GM19025 (cell line): ENCODE measurements at regions not wholly inside any gene's neighbourhood (a gene's known extent, or its start where the extent isn't known, plus 50 kb on each side); places are given as distances from the start of the nearest gene placed in this dataset.
"Not testable (repeated sequence)": the region's sequence is repeated elsewhere in the genome, so short reads cannot be mapped to it uniquely, and the experiment has no call there.

ENCODE experiments used
- ATAC-seq: cut with Tn5 transposase; IDR thresholded peaks from one replicate; pipeline ENCODE4 v1.9.1; 2021; ENCODE audit warnings: mild to moderate bottlenecking, low read depth, moderate library complexity; ENCODE audit not compliant: unreplicated experiment

DNA sequence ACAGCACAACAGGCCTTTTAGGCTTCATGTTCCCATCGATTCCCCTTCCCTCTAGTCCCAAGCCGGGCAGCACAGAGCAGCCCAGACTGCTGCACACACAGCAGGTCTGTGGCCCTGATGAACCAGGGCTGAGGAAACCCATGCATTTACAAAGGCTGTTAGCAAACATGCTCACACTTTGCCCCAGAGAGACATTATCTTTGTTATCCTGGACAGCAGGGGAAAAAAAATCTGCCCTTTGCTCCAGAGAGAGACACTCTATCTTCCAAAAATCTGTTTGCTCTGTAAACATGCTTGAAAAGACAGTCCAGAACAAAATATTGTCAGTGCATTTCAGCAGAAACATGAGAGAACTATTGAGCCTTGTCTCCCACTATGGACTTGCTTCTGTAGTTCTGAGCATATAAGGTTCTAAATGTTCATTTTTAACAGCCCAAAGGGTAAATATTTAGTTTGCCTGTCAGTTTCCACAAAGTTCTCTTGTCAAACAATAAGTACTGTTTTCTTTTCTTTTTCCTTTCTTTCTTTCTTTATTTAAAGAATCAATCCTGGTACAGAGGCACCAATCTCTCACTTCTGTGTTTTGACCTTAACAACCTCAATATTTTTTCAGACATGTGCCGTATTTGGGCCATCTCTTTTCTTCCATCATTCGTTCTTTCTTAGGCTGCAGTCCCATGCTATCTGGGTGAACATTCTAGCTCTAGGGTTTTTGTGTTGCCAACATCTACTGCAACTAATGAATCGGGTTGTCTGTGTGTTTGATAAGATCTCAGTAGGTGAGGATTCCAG, 468.0 kb downstream of the EPM2A start:
- ATAC-seq: no peak

DNA sequence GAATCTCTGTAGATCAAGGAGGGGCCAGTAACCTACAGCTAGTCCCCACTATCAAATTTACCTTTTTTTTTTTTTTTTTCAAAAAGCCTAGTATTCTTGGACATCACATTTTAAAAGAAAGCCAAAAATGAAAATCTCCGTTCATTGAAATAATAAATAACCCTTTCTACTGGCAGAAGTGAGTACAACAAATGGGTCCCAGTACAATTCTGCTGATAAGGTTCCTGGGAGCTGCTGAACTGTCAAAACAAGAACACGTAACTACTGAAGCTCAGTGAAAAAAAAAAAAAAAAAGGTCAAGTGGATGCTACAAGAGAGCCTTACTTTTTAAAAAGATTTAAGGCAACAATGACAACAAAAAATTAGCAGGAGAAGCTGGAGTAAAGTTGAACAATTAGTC, 464.9 kb downstream of the EPM2A start:
- ATAC-seq: no peak

DNA sequence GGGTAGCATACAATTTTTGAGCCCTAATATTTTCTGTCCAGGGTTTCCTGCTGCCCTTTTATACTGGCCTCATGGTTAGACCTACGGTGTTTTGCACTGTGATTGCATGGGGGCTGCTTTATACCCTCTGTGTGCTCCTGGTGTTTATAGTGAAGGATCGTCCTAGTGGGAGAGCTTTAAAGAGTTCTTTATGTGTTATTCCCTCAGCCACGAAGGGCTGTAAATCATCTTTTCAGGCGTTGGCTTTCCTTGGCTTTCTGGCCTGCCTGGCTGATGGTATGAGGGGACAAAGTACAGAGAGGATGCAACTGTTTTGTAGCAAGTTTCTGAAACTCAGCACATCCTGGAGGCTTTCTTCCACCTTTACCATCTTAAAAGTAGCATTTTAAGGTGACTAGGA, 464.3 kb downstream of the EPM2A start:
- no peak for ATAC-seq

DNA sequence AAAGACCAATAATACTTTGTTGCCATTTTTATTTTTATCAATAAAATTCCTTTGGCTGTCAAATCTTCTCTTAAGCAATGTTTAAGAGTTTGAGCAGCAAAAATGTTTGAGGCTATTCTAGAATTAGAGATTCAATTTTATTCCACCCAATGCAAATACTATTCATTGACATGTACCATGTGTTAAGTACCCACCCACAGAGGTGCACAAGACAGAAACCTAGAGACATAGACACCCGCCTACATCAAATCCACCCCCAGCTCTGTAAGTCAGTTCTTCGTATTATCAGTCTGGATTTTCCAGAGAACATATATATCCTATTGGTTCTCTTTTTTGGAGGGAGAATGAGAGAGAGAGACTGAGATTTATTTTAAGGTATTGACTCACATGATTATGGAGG, 463.7 kb downstream of the EPM2A start:
- no peak for ATAC-seq

DNA sequence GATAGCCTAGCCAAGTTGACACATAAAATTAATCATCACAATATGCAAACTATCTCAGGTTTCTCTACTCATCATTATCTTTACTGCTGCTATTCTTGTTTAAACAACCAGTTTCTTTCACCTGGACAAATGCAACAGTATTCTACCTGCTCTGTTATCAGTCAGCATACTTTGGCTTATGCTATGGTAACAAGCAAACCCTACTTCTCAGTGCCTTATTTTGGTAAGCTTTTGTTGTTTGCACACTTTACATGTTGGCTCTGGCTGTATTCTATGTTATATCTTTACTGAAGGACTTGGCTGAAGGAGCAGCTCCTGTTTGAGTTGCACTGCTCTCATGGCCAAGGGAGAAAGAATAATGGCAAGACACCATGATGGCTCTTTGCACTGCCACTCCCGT, 463.1 kb downstream of the EPM2A start:
- ATAC-seq: no peak

DNA sequence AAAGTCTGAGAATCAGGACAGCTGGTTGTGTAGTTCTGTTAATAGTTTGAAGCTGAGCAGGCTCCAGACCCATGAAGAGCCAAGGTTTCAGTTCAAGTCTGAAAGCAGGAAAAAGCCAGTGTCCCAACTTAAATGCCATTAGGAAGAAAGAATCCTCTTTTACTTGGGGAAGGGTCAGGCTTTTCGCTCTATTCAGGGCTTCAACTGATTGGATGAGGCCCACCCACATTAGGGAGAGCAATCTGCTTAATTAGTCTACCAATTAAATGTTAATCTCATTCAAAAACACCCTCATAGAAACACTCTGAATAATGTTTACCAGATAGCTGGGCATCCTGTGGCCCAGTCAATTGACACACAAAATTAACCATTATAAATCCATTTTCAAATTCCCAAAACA, 462.2 kb downstream of the EPM2A start:
- no peak for ATAC-seq

DNA sequence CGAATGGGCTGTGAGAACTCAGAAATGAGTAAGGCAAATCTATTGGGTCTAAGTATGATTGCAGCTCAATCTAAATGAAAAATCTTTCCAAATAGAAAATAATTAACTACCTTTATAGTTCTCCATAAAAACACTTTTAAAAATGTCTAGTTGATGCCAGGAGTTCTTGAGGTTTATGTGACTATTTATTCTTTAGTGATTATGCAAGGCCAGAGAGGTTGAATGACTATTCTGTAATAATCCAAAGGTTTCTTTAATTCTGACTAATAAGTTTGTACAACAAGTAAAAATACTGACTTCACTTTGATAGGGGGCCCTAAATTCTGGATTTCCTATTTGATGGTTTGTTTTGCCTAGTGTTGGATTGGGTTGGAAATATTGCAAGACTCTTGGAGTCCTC, 461.2 kb downstream of the EPM2A start:
- no peak for ATAC-seq

DNA sequence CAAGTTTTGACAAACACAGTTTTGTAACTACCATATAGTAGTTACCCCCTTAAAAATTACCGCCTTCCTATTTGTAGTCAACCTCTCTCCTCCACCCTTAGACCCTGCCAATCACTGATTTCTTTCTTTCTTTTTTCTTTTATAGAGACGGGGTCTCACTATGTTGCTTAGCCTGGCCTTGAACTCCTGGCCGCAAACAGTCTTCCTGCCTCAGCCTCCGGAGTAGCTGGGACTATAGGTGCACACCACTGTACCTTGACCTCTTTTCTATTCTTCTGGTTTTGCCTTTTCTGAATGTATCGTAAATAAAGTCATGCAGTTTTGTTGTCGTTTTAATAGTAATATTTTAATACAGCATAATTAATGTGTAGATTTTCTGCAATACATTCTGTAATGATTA, 460.3 kb downstream of the EPM2A start:
- no peak for ATAC-seq

DNA sequence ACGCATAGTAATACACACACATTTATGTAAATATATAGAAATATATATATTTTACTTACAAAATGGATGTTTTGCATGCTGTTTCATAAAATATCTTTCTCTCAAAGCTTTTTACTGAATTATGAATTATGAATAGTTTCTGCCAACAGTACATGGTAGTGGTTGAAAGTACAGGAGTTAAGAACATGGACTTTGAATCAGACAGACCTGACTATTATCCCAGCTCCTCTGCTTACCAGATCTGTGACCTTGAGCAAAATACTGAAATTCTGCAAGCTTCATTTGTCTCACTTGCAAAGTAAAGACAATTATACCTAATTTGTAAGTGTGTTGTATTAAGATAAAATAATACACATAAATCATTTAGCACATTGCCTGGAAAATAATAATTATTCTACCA, 459.5 kb downstream of the EPM2A start:
- no peak for ATAC-seq

DNA sequence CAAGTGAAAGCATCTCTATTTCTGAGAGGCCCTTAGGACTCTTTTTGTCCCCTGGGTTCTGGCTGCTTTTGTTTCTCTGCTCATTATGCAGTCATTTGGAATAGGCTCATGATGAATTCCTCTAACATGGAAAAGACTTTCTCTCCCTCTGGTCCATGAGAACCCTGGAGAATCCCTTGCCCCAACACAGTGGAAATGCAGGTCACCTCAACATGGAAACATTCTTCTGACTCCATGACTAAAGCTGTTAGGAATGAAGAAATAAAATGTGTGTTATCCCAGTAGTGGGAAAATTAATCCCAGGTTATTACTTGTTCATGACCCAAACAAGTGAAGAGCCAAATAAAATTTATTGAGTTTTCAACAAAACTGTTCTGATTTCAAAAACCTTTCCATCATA, 458.6 kb downstream of the EPM2A start:
- ATAC-seq: no peak

DNA sequence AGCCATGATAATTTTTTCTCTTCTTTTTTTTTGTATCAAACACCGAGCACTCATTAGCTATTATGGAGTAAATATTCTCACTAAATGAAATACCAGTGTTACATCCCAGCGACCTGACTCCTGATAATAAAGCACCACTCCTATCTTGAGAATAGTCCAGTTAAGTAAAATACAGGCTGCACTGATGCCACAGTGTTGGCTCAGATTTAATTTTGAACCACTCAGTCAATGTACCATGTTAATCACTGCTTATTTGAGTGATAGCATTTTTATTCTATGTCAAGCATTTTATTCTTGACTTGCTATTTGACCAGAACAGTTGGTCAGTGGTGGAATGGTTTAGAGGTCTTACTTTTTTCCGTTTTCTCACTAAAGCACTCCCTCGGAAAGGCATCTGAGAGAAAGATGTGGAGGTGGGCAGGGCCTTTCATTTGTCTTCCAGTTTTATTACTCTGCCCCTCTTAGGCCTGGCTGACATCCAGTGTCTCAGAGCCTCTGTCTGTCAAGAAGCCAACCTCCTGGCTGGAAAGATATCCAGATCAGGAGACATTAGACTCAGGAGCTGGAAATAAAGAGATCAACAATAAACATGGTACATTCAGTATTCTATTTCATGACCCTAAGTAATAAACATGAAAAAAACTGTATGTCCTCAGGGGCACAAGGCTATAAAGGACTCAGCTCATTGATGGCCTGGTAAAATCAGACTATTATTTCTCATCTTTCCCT, 457.8 kb downstream of the EPM2A start:
- no peak for ATAC-seq

DNA sequence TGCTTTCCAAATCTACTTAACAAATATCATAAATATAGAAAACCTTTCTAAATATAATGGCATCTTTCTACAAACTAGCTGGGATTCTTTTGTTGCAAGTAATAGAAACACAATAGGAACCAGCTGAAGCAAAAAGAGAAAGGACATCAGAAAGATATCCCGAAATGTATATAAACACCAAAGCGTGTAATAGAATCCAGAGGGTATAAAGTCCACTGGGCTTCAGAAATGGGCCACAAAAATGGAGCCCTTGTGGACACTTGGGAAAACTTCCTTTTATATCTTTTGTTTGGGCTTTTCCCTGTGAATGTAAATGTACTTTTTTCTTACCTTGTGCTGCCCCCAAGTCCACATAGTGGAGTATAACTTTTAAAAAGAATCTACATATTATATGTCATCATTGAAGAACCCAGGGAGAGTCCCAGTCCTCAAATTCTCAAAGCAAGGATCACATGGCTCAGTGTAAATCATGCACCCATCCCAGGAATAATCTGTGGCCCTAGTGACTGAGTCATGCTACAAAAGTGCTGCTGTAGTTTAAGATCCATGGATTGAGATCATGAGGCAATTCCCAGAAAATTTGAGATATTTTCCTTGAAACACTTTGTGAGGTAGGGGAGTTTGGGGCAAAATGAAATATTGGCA, 457.0 kb downstream of the EPM2A start:
- no peak for ATAC-seq

DNA sequence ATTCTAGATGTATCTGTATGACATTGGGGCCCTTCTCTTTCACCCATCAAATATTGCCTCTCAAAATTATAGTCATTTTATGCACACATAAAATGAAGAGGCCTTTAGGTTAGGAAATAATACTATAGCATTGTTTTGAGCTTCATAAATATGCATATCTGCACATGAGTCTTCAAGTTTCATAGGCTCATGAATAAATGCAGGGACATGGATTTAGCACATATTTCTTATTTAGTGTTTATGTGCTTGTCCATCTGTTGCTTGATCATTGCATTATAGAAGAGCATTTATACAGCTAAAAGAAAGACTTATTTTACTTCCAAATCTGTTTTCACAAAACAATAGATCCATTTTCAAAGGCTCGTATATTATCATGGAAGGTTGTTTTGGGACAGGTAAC, 455.8 kb downstream of the EPM2A start:
- no peak for ATAC-seq

DNA sequence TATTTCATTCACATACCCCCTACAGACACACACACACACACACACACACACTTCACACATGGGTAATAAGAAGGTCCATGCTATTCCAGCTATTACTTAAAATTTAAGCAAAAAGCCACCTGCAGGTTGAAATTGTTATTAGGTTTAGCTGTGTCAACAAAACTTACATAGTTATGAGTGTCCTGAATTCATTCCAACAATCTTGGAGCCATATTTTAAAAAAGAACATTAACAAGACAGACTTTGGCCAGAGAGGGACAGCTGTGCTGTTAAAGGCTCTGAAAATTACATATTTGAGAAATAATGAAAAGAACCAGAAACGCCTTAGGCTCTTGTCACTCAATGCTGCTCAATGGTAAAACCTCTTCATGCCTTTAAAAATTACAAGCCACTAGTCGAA, 455.3 kb downstream of the EPM2A start:
- ATAC-seq: no peak

DNA sequence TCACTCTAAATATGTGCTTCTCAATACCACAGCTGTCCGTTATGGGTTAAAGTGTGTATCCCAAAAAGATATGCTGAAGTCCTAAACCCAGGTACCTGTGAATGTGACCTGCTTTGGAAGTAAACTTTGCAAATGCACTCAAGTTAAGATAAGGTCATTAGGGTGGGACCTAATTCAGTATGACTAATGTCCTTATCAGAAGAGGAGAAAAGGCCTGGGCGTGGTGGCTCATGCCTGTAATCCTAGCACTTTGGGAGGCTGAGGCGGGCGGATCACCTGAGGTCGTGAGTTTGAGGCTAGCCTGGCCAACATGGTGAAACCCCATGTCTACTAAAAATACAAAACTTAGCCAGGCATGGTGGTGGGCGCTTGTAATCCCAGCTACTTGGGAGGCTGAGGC, 452.1 kb downstream of the EPM2A start:
- not testable (repeated sequence) for ATAC-seq

DNA sequence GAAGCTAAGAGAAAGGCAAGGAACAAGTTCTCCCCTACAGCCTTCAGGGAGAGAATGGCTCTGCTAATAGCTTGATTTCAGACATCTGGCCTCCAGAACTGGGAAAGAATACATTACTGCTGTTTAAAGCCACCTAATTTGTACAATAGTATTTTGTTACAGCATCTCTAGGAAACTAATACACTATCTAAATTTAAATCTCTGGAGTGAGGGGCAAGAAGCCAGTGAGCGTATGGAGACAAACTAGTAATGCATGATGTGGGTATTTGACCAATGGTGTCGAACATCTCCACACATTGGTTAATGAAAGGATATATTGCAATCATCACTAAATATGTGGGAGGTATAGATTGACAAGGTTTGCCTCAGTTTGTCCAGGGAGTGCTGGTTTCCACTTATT, 451.5 kb downstream of the EPM2A start:
- ATAC-seq: no peak

DNA sequence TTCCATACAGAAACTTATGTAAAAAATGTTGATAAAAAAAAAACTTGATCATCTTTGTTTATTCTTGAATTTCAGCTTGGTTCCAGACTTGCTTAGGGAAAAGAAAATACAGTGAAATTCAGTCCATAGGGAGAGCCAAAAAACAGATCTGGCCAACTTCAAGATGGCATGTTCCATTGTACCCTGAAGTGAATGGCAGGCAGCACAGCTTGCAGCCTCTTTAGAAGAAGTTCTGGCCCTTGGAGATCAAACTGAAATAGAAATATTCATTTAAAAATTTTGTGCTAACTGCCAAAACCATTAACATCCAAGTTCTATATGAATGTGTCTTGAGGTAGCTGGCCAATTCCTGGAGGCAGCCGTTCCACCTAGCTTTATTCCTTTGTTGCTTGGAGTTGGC, 448.4 kb downstream of the EPM2A start:
- ATAC-seq: no peak

DNA sequence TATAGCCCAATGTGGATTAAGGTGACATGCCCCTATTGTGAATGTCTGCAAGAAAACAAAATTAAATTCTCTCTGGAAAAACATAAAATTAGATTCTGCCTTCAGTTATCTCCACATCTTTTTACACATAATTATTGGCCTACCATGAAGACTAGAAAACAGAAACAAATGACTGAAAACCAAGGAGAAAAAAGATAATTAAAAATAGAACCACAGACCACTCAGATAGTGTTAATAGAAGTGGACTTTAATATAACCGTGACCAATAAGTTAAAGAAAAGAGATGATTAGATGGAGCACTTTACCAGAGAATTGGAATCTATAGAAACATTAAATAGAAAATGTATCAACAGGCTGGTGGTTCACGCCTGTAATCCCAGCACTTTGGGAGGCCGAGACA, 445.7 kb downstream of the EPM2A start:
- no peak for ATAC-seq

DNA sequence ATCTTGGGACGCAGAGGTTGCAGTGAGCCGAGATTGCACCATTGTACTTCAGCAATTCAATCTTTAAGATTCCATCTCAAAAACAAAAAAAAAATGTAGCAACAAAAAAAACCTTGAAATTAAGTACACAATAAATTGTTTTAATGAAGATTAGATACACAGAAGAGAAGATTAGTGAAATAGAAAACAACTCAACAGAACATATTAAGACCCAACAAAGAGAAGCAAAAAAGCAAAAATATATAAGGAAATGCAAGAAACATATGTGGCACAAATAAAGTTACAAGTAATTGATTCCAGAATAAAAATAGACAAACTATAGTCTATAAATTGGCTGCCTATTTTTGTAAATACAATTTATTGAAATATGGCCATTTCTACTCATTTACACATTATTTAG, 445.2 kb downstream of the EPM2A start:
- ATAC-seq: no peak

DNA sequence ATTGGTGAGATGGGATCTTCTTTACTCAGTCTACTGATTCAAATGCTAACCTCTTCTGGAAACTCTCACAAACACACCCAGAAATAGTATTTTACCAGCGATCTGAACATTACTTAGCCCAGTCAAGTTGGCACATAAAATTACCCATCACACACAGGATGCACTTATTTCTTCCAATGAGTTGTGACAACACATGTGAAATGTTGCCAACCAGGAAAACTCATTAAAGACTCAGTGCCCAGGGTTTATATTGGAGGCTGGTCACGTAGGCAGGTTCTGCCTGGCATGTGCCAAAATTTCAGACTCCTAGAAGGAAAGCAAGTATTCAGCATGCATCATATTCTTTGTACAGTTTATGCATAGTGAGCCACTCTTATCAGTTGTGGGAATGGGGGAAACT, 443.3 kb downstream of the EPM2A start:
- ATAC-seq: no peak

DNA sequence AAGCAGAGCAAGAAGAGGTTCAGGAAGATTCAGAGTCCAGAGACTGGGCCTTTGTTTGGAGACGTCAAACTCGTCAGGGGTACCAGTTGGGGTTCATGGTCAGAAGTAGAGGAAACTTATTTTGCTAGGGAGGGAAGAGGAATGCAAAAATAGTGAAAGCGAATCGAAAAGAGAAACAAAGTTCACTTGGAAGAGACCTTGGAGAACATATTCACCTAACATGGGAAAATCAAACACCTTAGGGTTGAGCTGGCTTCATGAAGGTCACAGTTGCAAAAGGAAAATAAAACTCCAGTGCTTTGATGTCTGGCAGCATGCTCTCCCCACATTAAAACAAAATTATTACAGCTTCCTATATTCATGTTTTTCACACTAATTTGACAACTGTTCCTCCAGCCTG, 440.4 kb downstream of the EPM2A start:
- no peak for ATAC-seq

DNA sequence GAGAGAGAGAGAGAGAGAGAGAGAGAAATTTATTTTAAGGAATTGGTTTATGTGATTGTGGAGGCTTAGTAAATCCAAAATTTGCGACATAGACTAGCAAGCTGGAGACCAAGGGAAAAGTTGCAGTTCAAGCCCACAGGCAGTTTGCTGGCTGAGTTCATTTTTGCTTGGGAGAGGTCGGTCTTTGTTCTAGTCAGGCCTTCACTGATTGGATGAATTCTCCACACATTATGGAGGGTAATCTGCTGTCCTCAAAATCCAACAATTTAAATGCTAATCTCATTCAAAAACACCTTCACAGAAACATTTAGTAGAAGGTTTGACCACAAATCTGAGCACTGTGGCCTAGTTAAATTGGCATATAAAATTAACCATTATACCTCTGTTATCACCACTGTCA, 439.6 kb downstream of the EPM2A start:
- no peak for ATAC-seq
